Cardiac muscle cell (in vitro differentiated cells and primary cell): ENCODE measurements at regions not wholly inside any gene's neighbourhood (a gene's known extent, or its start where the extent isn't known, plus 50 kb on each side); places are given as distances from the start of the nearest gene placed in this dataset.

ENCODE experiments used
- DNase-seq, 2 donors: peaks; one replicate each; pipeline versions ENCODE4 v3.0.0 to v3.0.0-alpha.2; 2010 to 2017; ENCODE audit warnings: low read depth in 1 of 2, low spot score in 1 of 2
- H3K27ac ChIP-seq: fragments of 200-600 bp; sonication (generic); 2 replicates; pipeline ENCODE4 v1.5.1; 2016
- H3K27me3 ChIP-seq: fragments of 200-600 bp; sonication (generic); 2 replicates; pipeline ENCODE4 v1.6.0; 2016; ENCODE audit warnings: control low read depth
- H3K36me3 ChIP-seq: fragments of 200-600 bp; sonication (generic); 2 replicates; pipeline ENCODE4 v1.5.1; 2016; ENCODE audit warnings: control low read depth
- H3K4me1 ChIP-seq: fragments of 200-600 bp; sonication (generic); 2 replicates; pipeline ENCODE4 v1.8.1; 2017; ENCODE audit warnings: low read depth, mild to moderate bottlenecking, mixed run types
- H3K4me3 ChIP-seq: fragments of 200-600 bp; sonication (generic); 2 replicates; pipeline ENCODE4 v1.5.1; 2016; ENCODE audit warnings: mild to moderate bottlenecking
- H3K9me3 ChIP-seq: fragments of 200-600 bp; sonication (generic); 2 replicates; pipeline ENCODE4 v1.5.1; 2017; ENCODE audit warnings: low read depth, mild to moderate bottlenecking, control low read depth
- TF ChIP-seq, protein P1 (sequence below): IDR thresholded peaks from 2 replicates; pipeline ENCODE4 v1.5.1; 2012; ENCODE audit warnings: low read depth, mild to moderate bottlenecking, low read length

GRCh38 chr13:84684048-84684662 is 801.9 kb upstream of the SLITRK1 start:
- Histone ChIP-seq H3K4me1 (no peaks in the 10 kb centered on the region), H3K36me3 (no peaks in the 10 kb centered on the region), H3K4me3 (no peak overlapping the region), H3K27me3 (no peaks in the 10 kb centered on the region), H3K27ac (no peak overlapping the region), H3K9me3 (no peaks in the 10 kb centered on the region)
- DNase-seq, result no peak
- TF ChIP-seq, protein P1, sequence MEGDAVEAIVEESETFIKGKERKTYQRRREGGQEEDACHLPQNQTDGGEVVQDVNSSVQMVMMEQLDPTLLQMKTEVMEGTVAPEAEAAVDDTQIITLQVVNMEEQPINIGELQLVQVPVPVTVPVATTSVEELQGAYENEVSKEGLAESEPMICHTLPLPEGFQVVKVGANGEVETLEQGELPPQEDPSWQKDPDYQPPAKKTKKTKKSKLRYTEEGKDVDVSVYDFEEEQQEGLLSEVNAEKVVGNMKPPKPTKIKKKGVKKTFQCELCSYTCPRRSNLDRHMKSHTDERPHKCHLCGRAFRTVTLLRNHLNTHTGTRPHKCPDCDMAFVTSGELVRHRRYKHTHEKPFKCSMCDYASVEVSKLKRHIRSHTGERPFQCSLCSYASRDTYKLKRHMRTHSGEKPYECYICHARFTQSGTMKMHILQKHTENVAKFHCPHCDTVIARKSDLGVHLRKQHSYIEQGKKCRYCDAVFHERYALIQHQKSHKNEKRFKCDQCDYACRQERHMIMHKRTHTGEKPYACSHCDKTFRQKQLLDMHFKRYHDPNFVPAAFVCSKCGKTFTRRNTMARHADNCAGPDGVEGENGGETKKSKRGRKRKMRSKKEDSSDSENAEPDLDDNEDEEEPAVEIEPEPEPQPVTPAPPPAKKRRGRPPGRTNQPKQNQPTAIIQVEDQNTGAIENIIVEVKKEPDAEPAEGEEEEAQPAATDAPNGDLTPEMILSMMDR, result no peak

DNA sequence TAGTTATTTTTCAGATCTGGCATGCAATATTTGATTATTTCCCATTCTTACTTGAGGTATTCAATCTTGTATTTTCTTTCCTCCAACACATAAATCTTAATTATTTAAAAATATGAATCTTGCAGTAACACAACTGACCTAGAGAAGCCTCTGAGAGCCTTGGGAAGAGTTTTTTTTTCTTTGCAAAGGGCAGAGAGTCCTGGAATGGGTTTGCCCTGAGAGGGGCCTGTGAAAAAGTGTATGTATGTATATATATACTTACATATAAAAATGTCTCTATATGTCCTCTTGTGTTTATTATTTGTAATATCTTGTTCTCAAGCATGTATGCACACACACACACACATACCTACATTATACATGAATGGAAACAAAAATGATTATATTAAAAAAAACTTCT is 801.2 kb upstream of the SLITRK1 start:
- Histone ChIP-seq H3K9me3 (no peaks in the 10 kb centered on the region), H3K4me3 (no peak overlapping the region), H3K4me1 (no peaks in the 10 kb centered on the region), H3K27me3 (no peaks in the 10 kb centered on the region), H3K27ac (no peak overlapping the region), H3K36me3 (no peaks in the 10 kb centered on the region)
- TF ChIP-seq, protein P1, result no peak
- no peak for DNase-seq

GRCh38 chr13:84677836-84678235 is 795.6 kb upstream of the SLITRK1 start:
- Histone ChIP-seq H3K36me3 (no peaks in the 10 kb centered on the region), H3K27ac (no peak overlapping the region), H3K9me3 (no peaks in the 10 kb centered on the region), H3K4me1 (no peaks in the 10 kb centered on the region), H3K27me3 (no peaks in the 10 kb centered on the region), H3K4me3 (no peak overlapping the region)
- TF ChIP-seq, protein P1, result no peak
- no peak for DNase-seq

DNA sequence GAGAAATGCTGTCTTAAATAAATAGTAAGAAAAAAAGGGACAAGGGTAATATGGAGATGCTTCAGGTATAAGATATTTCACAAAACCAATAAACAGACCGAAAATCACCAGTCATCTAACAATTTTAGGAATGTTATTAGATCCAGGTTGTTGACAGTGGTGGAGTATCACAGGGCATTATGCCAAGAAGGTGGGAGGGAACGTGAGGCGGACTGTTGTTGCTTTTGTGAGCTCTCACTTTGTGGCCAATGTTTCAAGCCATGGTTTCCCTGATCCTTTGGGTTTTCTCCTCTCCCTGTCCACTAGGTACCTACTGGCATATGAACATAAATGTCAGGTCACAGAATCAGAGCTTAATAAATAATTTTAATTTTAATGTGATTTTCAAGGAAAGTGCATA is 790.3 kb upstream of the SLITRK1 start:
- Histone ChIP-seq H3K4me1 (no peaks in the 10 kb centered on the region), H3K27me3 (no peaks in the 10 kb centered on the region), H3K9me3 (no peaks in the 10 kb centered on the region), H3K4me3 (no peak overlapping the region), H3K27ac (no peak overlapping the region), H3K36me3 (no peaks in the 10 kb centered on the region)
- TF ChIP-seq, protein P1, result no peak
- no peak for DNase-seq

DNA sequence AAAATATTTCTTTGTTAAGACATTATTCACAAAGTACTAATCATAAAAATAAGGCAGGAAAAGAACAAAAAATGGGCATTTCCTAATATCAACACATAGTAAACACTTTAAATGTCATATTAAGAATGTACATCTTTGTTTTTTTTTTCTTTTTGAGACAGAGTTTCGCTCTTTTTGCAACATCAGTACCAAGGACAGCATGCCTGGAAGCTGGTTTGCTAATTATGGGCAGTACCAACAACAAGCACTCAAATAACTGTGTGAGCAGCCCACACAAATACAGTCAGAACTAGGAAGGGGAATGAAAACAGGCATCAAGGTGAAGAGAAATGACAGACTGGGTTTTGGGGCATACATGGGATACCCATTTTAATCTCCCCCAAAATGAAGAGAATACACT is 788.0 kb upstream of the SLITRK1 start:
- TF ChIP-seq, protein P1, result no peak
- no peak overlapping the region for H3K4me3 ChIP-seq
- H3K27me3 ChIP-seq, result no peaks in the 10 kb centered on the region
- no peaks in the 10 kb centered on the region for H3K9me3 ChIP-seq
- no peak overlapping the region for H3K27ac ChIP-seq
- no peaks in the 10 kb centered on the region for H3K4me1 ChIP-seq
- DNase-seq, result peak in 1 of 2 donors; percentile 8
- H3K36me3 ChIP-seq, result no peaks in the 10 kb centered on the region

- H3K9me3 ChIP-seq, result no peaks in the 10 kb centered on the region
- H3K4me1 ChIP-seq, result no peaks in the 10 kb centered on the region
- H3K4me3 ChIP-seq, result no peak overlapping the region
- DNase-seq, result no peak
- no peak overlapping the region for H3K27ac ChIP-seq
- TF ChIP-seq, protein P1, result no peak
- no peaks in the 10 kb centered on the region for H3K27me3 ChIP-seq
- no peaks in the 10 kb centered on the region for H3K36me3 ChIP-seq
These were observed 786.4 kb upstream of the SLITRK1 start for GRCh38 chr13:84668637-84669036.
